Esophagus (tissue), 2 donors: ENCODE measurements at regions not wholly inside any gene's neighbourhood (a gene's known extent, or its start where the extent isn't known, plus 50 kb on each side); places are given as distances from the start of the nearest gene placed in this dataset.

Source experiments
- H3K27ac ChIP-seq, 2 donors: one replicate each; pipeline ENCODE4 v1.5.1; 2013; ENCODE audit warnings: low read depth in 2 of 2, mild to moderate bottlenecking in 2 of 2, inconsistent platforms in 1 of 2, low read length in 1 of 2, moderate library complexity in 1 of 2
- H3K27me3 ChIP-seq, 2 donors: one replicate each; pipeline ENCODE4 v1.6.1; 2013; ENCODE audit warnings: low read length in 2 of 2, control low read depth in 1 of 2, mild to moderate bottlenecking in 1 of 2; ENCODE audit not compliant: insufficient read depth in 2 of 2, control insufficient read depth in 1 of 2
- H3K36me3 ChIP-seq, 2 donors: one replicate each; pipeline ENCODE4 v1.6.1; 2013; ENCODE audit warnings: low read length in 1 of 2; ENCODE audit not compliant: control insufficient read depth in 2 of 2, insufficient read depth in 2 of 2
- H3K4me1 ChIP-seq, 2 donors: one replicate each; pipeline ENCODE4 v1.6.1; 2013; ENCODE audit warnings: low read length in 1 of 2; ENCODE audit not compliant: control insufficient read depth in 2 of 2, insufficient read depth in 2 of 2
- H3K4me3 ChIP-seq, 2 donors: one replicate each; pipeline ENCODE4 v1.5.1; 2013; ENCODE audit warnings: low read length in 2 of 2, mild to moderate bottlenecking in 2 of 2, low read depth in 1 of 2, moderate library complexity in 1 of 2
- H3K9me3 ChIP-seq, 2 donors: one replicate each; pipeline ENCODE4 v1.6.1; 2013; ENCODE audit warnings: mild to moderate bottlenecking in 2 of 2, low read depth in 1 of 2, low read length in 1 of 2, moderate library complexity in 1 of 2; ENCODE audit not compliant: control insufficient read depth in 2 of 2, insufficient read depth in 1 of 2
- WGBS, 2 donors: extraction: QIAGEN DNeasy Blood & Tissue Kit; methylation state at CpG; one replicate each; pipeline ENCODE4 v1.1.7; 2013; 5-methylcytosine and 5-hydroxymethylcytosine counted together
- donor health status: healthy with polysubstance abuse.
- donor health status: Bipolar disorder and iron deficiency.

GRCh38 chr5:104652271-104652861 lies 1089.8 kb upstream of the NUDT12 start:
- 67 to 73% methylated on average over 5 of the region's 5 CpGs for WGBS, 2 donors
- H3K9me3 ChIP-seq, result peaks cover 5 to 8% of the 10 kb centered on the region in 2 donors
- no peak overlapping the region for H3K27ac ChIP-seq
- H3K4me3 ChIP-seq, result no peak overlapping the region
- H3K4me1 ChIP-seq, result no peaks in the 10 kb centered on the region
- H3K36me3 ChIP-seq, result no peaks in the 10 kb centered on the region
- no peaks in the 10 kb centered on the region for H3K27me3 ChIP-seq

DNA sequence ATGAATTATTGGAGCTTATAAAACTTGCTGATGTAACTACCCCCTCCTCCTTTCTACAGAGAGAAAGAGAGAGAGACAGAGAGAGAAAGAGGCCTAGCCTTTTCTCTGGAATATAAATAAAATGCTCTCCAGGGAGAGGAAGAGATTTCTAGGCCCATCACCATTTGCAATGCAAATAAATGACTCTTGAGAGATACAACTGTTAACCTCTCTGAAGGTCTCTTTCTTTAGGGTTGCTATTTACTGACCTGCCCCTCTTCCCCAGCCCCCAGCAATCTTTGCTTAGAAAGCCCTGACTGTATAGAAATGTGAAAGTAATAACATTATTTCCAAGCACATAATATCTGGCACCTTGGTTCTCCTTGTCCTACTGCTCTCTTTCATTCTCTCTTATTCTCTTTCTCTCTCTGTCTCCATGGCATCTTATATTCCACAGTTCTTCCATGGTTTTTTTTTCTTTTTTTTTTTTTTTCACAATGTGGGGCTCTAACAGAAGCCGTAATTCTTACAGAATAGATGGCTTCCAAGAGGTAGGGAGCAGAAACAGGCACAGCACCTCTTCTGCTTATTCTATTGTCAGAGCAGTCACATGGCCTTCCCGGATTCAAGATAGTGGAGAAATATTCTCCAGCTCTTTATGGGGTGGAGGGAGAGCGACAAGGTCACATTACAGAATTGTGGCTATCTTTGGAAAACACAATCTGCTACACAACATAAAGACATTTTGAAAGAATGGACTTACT lies 1087.9 kb upstream of the NUDT12 start:
- H3K27me3 ChIP-seq, result no peaks in the 10 kb centered on the region
- 69 to 75% methylated on average over 3 of the region's 3 CpGs for WGBS, 2 donors
- no peaks in the 10 kb centered on the region for H3K4me1 ChIP-seq
- H3K36me3 ChIP-seq, result no peaks in the 10 kb centered on the region
- H3K27ac ChIP-seq, result no peak overlapping the region
- H3K9me3 ChIP-seq, result peaks cover 5 to 8% of the 10 kb centered on the region in 2 donors
- H3K4me3 ChIP-seq, result no peak overlapping the region

- Histone ChIP-seq H3K27ac (no peak overlapping the region), H3K36me3 (no peaks in the 10 kb centered on the region), H3K4me1 (no peaks in the 10 kb centered on the region), H3K27me3 (no peaks in the 10 kb centered on the region), H3K4me3 (no peak overlapping the region), H3K9me3 (no peaks in the 10 kb centered on the region)
- WGBS, 2 donors, result 71 to 87% methylated on average over 3 of the region's 3 CpGs
Measured at GRCh38 chr5:104646416-104646815, 1083.8 kb upstream of the NUDT12 start.

- Histone ChIP-seq H3K4me1 (no peaks in the 10 kb centered on the region), H3K27ac (no peak overlapping the region), H3K9me3 (no peaks in the 10 kb centered on the region), H3K4me3 (no peak overlapping the region), H3K27me3 (no peaks in the 10 kb centered on the region), H3K36me3 (no peaks in the 10 kb centered on the region)
- WGBS, 2 donors, result 50 to 69% methylated on average over 3 of the region's 3 CpGs
Measured at GRCh38 chr5:104643320-104643719, 1080.7 kb upstream of the NUDT12 start.

DNA sequence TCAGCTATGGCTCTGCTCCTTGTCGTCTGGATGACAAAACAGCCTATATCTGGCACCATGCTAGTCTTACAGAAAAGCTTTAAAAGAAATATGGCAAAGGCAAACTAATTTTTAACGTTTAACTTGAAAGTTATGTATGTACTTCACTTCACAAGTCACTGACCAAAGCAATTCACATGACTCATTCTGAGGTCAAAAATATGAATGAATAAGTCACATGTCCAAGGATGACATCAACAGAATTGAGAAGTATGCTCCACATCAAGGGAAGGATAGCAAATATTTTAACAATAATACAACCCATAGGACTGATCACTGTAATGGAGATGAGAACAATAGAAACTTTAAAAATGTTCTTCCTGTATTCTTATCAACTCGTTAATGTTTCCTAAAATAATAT lies 1072.6 kb upstream of the NUDT12 start:
- no peaks in the 10 kb centered on the region for H3K27me3 ChIP-seq
- H3K4me3 ChIP-seq, result no peak overlapping the region
- WGBS, 2 donors, result 58 to 64% methylated on average over 3 of the region's 3 CpGs
- H3K4me1 ChIP-seq, result no peaks in the 10 kb centered on the region
- no peaks in the 10 kb centered on the region for H3K36me3 ChIP-seq
- no peak overlapping the region for H3K27ac ChIP-seq
- no peaks in the 10 kb centered on the region for H3K9me3 ChIP-seq

DNA sequence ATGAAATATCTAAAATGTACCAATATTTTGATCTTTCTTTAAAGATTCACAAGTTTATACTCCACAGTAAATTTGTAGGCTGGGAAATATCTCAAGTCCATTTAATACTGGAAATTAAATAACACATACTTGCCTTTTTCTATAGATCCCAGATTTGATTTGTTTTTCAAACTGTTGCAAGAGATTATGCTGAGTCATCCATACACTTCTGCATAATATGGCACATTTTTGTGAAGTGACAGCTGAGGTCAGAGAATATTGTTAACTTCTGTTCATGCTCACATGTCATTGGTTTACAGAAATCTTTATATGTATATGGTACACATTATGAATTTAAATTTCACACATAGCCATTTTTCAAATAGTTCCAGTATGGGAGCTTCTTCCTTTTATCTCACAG lies 1066.3 kb upstream of the NUDT12 start:
- H3K4me3 ChIP-seq, result no peak overlapping the region
- no peak overlapping the region for H3K27ac ChIP-seq
- no peaks in the 10 kb centered on the region for H3K27me3 ChIP-seq
- no peaks in the 10 kb centered on the region for H3K9me3 ChIP-seq
- H3K36me3 ChIP-seq, result no peaks in the 10 kb centered on the region
- H3K4me1 ChIP-seq, result no peaks in the 10 kb centered on the region

- H3K9me3 ChIP-seq, result no peaks in the 10 kb centered on the region
- no peaks in the 10 kb centered on the region for H3K27me3 ChIP-seq
- no peak overlapping the region for H3K4me3 ChIP-seq
- H3K27ac ChIP-seq, result no peak overlapping the region
- H3K4me1 ChIP-seq, result no peaks in the 10 kb centered on the region
- 48 to 56% methylated on average over 2 of the region's 2 CpGs for WGBS, 2 donors
- no peaks in the 10 kb centered on the region for H3K36me3 ChIP-seq
Measured at GRCh38 chr5:104626122-104626521, 1063.5 kb upstream of the NUDT12 start.

DNA sequence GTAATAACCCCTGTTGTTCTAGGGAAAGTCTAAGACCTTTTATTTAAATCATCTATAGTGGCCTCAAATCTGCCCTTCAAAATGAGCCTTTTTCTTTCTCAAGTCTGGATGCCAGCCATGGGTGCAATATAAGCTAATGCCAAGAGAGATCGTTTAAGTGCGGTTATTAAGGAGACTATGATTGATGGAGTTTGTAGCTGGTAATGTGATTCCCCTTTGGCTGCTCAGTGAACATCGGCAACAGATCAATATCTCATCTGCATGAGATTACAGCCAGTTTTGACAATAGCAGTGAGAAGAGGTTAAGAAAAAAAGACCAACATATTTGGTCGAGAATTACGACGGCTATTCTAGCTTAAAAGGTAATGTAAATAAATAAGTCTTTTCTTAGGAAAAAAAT lies 1049.4 kb upstream of the NUDT12 start:
- WGBS, 2 donors, result 54 to 56% methylated on average over 6 of the region's 6 CpGs

GRCh38 chr5:104611135-104611767 lies 1048.7 kb upstream of the NUDT12 start:
- no peaks in the 10 kb centered on the region for H3K4me1 ChIP-seq
- no peaks in the 10 kb centered on the region for H3K27me3 ChIP-seq
- no peak overlapping the region for H3K27ac ChIP-seq
- 48 to 53% methylated on average over 6 of the region's 6 CpGs for WGBS, 2 donors
- no peak overlapping the region for H3K4me3 ChIP-seq
- no peaks in the 10 kb centered on the region for H3K36me3 ChIP-seq
- H3K9me3 ChIP-seq, result no peaks in the 10 kb centered on the region

More for the DNA sequence above, 1049.4 kb upstream of the NUDT12 start:
- Histone ChIP-seq H3K4me1 (no peaks in the 10 kb centered on the region), H3K27me3 (no peaks in the 10 kb centered on the region), H3K4me3 (no peak overlapping the region), H3K36me3 (no peaks in the 10 kb centered on the region), H3K9me3 (no peaks in the 10 kb centered on the region), H3K27ac (no peak overlapping the region)
